GM13976 (cell line): ENCODE measurements at regions not wholly inside any gene's neighbourhood (a gene's known extent, or its start where the extent isn't known, plus 50 kb on each side); places are given as distances from the start of the nearest gene placed in this dataset.

Experiments used
- DNase-seq: peaks from one replicate; pipeline ENCODE4 v3.0.0; 2012; ENCODE audit warnings: low spot score
- in situ Hi-C: fragments of 300-500 bp; cut with MboI; formaldehyde crosslinking; loops from one replicate; pipeline ENCODE4 v1.12.0; 2022; ENCODE audit warnings: low sequenced_read_pairs, mixed read lengths, inconsistent platforms; ENCODE audit not compliant: unreplicated experiment
- TF ChIP-seq, protein P1 (sequence below): IDR thresholded peaks from 2 replicates; pipeline ENCODE4 v1.5.1; 2012; ENCODE audit warnings: borderline replicate concordance, mild to moderate bottlenecking; ENCODE audit not compliant: insufficient read depth; ENCODE audit errors: extremely low read depth, missing control alignments, control extremely low read depth

DNA sequence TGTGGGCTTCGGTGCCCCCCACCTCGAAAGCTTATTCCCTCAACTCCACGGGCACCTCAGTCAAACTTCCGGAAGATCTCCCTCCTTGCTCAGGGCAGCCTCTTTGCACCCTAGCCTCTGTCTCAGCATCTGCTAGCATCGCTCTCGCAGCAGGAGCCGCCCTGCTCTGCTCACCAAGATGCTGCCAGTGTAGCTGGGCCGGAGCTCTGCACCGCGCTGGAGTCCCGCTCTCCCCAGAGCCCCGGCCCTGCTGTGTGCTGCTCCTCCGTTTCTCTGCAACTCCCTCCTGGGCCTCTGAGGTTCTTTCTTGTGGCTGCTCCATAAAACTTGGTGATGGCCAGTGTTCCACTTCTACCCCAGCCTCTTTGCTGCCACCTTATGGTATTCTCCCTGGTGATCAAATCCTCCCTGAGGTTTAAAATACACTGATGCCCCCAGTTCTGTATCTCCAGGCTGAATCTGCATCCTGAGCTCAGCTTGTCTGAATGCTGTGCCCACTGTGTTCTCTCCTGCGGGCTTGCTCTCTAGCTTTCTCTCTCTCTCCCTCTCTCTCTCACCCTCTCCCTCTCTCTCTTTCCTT lies 198.0 kb downstream of the UQCRFS1 start:
- in situ Hi-C loops, result no loop called here
- no peak for DNase-seq
- TF ChIP-seq, protein P1, sequence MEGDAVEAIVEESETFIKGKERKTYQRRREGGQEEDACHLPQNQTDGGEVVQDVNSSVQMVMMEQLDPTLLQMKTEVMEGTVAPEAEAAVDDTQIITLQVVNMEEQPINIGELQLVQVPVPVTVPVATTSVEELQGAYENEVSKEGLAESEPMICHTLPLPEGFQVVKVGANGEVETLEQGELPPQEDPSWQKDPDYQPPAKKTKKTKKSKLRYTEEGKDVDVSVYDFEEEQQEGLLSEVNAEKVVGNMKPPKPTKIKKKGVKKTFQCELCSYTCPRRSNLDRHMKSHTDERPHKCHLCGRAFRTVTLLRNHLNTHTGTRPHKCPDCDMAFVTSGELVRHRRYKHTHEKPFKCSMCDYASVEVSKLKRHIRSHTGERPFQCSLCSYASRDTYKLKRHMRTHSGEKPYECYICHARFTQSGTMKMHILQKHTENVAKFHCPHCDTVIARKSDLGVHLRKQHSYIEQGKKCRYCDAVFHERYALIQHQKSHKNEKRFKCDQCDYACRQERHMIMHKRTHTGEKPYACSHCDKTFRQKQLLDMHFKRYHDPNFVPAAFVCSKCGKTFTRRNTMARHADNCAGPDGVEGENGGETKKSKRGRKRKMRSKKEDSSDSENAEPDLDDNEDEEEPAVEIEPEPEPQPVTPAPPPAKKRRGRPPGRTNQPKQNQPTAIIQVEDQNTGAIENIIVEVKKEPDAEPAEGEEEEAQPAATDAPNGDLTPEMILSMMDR, result no peak

DNA sequence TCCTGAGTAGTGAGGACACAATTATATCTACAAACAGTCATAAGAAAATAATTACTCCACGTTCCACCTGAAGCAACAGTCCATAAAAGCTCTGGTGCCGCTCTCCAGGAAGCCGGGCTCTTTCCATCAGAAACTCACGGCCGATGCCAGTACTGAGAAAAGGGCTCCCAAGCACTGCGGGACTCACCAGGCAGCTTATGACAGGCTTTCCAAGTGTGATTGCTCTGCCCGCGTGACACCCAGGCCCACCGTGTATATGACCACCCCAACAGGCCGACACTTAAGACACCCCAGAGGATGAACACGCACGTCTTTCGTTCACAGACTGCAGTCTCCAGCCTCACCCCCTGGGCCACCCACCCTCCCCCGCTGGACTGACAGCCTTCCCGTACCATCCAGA lies 199.0 kb downstream of the UQCRFS1 start:
- in situ Hi-C loops, result no loop called here
- TF ChIP-seq, protein P1, result no peak
- no peak for DNase-seq

DNA sequence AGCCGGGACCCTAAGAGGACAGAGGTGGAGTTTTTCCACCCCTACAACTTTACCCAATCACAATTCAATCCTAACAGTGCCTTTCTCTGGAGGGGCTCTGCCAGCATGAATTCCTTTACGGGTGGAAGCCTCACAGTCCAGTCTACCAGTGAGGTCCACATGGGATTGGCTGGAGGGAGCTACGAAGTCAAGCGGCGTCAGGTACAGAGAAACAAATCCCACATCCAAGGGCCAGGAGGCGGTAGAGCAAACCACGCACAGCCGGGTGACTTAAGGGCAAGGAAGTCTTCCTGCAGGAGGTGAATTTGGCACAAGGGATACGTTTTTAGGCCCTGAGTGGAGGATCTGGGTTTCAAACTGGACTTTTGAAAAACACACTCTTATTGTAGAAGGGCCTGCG lies 199.6 kb downstream of the UQCRFS1 start:
- in situ Hi-C loops, result no loop called here
- TF ChIP-seq, protein P1, result no peak
- DNase-seq, result no peak

DNA sequence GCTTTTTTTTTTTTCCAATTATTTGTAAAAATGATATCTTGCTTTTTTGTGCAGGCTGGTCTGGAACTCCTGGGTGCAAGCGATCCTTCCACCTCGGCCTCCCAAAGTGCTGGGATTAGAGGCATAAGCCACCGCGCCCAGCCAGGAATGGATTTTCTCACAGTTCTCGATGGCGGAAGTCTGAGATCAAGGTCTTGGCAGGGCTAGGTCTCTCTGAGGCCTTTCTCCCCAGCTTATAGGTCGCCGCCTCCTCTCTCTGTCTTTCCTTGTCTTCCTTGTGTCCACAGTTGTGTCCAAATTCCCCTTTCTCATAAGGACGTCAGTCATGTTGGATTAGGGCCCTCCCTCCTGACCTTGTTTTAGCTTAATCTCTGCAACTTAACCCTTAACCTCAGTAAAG lies 200.5 kb downstream of the UQCRFS1 start:
- in situ Hi-C loops, result no loop called here
- no peak for DNase-seq
- TF ChIP-seq, protein P1, result no peak

DNA sequence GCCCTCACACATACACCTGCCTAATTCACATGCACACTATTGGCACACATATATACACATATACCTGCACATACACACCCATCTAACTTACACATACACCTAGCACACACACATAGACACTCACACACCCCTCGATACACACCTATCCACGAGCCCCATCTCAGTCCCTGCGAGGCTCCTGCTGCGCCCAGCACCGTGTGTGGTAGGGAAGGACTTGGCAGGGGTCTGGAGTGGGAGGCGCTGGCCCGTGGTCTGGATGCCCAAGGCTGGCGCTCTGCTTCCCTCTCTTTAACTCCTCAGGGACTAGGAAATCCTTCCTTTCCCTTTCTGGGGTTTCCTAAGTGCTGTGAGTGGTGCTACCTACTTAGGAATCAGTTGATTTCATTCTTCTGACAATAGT lies 202.7 kb downstream of the UQCRFS1 start:
- TF ChIP-seq, protein P1, result no peak
- in situ Hi-C loops, result no loop called here
- DNase-seq, result no peak

DNA sequence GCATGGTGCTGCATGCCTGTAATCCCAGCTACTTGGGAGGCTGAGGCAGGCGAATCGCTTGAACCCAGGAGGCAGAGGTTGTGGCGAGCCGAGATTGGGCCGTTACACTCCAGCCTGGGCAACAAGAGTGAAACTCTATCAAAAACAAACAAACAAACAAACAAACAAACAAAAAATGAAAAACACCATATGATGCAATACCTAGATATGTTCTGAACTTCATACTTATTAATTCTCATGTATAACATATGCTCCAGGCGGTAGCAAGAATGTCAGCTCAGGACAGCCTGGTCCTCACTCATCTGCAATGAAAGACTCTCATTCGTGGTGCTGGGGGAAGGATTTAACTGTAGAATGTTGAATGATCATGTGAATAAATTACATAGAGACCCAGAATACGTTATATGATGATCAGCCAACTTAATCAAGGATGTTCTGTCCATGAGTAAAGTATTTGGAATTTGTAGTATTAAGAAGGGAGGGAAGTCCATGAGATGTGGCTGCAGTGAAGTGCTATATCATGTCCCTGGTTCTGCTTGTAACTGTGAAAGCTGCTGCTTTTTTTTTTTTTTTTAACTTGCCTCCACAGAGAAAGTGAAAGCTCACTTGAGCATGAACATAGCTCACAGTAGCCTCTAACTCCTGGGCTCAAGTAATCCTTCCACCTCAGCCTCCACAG lies 206.8 kb downstream of the UQCRFS1 start:
- TF ChIP-seq, protein P1, result no peak
- DNase-seq, result no peak
- in situ Hi-C loops, result no loop called here
